HG03196 (cell line): ENCODE measurements at regions not wholly inside any gene's neighbourhood (a gene's known extent, or its start where the extent isn't known, plus 50 kb on each side); places are given as distances from the start of the nearest gene placed in this dataset.
"Not testable (repeated sequence)": the region's sequence is repeated elsewhere in the genome, so short reads cannot be mapped to it uniquely, and the experiment has no call there.

Experiments
- ATAC-seq: cut with Tn5 transposase; IDR thresholded peaks from one replicate; pipeline ENCODE4 v1.9.1; 2021; ENCODE audit not compliant: unreplicated experiment

DNA sequence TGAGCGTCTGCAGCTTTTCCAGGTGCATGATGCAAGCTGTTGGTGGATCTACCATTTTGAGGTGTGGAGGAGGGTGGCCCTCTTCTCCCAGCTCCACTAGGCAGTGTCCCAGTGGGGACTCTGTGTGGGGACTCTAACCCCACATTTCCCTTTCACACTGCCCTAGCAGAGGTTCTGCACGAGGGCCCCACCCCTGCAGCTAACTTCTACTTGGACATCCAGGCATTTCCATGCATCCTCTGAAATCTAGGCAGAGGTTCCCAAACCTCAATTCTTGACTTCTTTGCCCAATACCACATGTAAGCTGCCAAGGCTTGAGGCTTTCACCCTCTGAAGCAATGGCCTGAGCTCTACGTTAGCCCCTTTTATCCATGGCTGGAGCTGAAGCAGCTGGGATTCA, 61.4 kb upstream of the HGFAC start:
- not testable (repeated sequence) for ATAC-seq

GRCh38 chr4:3381208-3381607, 60.6 kb upstream of the HGFAC start:
- not testable (repeated sequence) for ATAC-seq

DNA sequence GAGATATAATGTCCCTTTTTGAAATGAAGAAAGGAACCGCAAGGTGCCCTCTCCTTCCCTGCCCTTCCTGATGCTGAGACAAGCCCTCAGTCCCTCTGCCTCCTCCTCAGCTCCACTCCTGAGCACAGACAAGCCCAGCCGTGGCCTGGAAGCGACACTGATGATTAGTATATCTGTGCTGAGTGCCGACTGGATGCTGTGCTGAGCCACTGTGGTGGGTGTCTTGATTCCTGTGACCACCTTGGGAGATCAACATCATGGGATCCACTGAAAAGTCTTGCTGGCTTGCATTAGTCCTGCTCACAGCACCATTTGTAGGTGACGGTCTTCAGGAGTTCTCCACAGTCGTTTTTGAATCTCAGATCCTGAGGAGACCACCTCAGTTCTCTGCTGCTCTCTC, 59.5 kb upstream of the HGFAC start:
- ATAC-seq: no peak

DNA sequence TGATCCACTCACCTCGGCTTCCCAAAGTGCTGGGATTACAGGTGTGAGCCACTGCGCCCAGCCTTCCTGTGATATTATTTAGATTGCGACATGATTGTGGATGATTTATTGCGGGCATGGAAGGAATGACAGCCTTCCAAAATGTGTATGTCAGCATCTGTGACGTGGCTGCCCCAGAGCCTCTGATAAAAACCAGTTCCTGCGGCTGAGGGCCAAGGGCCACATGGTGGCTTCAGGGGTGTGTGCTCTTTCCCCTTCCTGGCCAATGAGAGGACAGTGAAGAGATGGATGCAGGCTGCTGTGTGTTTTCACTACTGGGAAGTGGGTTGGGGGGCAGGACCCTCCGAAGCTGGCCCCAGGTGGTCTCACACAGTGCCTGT, 57.4 kb upstream of the HGFAC start:
- no peak for ATAC-seq

GRCh38 chr4:3384771-3385710, 56.7 kb upstream of the HGFAC start:
- ATAC-seq: no peak

- no peak for ATAC-seq
These were observed 55.9 kb upstream of the HGFAC start for GRCh38 chr4:3385711-3386420.

DNA sequence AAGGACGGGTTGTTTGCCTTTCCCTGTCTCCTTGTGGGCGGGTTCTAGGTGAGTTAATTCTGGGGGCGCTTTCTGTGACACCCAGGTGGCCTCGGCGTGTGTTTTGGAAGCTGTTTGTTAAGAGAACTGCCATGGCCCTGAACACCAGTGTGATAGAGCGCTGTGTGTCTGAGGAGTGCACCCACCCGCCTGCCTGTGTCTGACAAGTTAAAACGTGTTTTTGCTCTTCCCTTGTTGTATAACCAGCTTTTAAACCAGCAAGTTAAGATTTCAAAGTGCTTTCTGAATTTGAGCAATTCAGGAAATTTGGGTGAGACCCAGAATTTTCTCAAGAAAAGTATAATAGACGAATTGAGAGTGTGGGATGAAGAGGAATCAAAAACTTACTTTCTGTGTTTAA, 55.2 kb upstream of the HGFAC start:
- no peak for ATAC-seq

DNA sequence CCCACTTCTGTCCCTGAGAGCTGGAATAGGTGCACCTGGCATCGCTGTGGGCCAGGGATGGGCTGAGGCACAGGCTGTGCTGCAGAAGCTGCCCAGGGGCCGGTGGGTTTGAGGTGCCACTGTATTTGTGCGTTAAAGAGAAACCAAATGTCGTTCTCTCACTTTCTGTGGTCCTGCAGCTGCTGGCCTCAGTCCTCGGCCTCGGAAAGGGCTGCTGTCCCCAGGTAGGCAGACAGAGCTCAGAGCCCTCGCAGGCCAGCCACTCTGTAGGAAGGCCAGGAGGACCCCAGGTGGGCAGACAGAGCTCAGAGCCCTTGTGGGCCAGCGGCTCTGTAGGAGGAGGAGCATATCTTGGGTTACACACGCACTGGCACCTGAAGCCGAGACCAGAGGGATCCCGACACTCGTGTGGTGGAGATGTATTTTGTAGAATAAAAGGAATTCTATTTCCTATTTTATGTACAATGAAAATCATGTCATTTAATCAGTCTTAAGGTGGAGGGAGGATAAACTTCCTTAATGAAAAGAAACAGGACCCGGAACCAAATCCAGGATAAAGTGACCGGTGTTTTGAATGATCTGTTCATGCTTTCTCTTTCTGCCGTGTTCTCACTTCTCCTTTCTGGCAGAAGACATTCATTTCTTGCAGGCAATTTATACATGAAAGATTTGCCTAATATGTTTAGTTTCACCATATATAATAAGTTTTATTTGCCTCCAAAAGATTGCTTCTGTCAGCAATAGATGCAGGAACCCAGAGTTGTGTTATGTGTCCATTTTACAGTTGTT, 54.4 kb upstream of the HGFAC start:
- ATAC-seq: peak; percentile 35

DNA sequence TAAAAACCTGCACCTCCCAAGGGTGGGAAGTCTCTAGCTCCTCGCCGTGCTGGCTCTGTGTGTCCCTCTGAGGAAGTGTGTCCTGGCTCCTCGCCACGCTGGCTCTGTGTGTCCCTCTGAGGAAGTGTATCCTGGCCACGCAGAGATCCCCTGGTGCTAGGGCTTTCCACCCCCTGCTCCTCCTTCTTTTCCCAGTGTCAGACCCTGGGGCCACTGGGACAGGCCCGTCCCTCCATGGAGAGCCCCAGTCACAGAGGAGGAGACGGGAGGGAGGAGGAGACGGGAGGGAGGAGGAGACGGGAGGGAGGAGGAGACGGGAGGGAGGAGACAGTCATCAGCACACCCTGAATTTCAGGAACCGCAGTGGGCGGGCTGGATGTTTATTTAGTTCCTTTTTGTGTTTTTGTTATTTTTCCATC, 53.8 kb upstream of the HGFAC start:
- peak; percentile 23 for ATAC-seq

- ATAC-seq: peak; percentile 63
These were observed 53.1 kb upstream of the HGFAC start for GRCh38 chr4:3388471-3389232.

DNA sequence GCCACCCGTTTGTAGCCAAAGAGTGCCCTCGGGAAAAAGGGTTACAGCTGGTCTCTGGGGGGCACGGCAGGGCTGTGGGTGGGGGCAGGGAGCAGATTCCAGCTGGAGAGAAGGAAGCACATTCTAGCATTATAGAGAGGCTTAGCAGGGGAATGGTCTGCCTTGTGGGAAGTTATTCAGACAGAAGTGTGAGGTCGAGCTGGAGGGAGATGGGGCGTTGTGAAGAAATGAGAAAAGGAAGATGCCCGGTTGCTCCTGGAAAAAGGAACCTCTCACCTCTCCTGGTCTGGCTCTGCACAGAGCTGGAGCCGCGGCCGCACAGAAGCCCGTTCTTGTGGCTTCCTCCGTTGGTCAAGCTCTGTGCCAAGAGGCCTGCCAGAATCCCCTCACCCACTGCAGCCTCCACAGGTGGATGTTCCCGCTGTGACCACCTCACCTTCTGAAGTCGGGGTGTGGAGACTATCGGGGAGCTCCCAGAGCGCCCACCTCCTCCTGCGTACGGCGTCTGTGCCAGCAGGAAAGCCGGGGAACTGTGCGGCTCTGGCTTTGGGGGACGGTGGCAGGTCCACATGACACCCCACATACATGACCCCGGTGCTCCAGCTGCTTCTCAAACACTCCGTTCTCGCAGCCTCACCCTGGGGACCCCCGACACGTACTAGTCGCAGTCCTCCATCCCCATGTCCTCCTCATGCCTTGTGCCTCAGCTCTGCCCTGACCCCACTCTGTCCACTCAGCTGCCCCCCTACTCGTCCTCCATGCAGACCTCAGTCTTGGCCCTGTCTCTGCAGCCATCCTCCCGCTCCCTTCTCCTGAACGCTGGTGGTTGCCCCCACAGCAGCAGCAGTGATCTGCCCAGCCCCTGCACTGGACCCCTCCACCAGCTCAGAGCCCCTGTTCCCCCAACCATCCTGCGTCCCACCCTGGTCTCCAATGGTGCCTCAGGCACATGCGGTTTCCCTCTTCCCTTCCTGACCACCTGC, 52.2 kb upstream of the HGFAC start:
- no peak for ATAC-seq

GRCh38 chr4:3390288-3390811, 51.4 kb upstream of the HGFAC start:
- ATAC-seq: no peak

DNA sequence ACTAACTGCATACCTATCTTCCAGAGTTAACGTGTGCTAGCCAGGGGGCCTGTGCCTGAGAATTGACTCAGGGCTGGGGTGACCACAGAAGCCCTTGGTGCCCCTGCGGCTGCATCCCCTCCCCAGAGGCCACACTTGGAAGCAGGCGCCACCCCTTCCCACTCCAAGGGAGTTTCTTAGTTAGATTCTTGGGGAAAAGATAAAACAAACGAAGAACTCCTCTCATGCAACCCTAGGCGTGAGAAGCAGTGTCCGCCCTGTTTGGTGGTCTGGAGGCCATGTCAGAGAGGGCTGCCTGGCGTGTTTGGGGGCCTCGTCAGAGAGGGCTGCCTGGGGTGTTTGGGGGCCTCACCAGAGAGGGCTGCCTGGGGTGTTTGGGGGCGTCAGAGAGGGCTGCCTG, 50.3 kb upstream of the HGFAC start:
- ATAC-seq: no peak
